ENCODE measurements at regions not wholly inside any gene's neighbourhood (a gene's known extent, or its start where the extent isn't known, plus 50 kb on each side); places are given as distances from the start of the nearest gene placed in this dataset.
"Not testable (repeated sequence)": the region's sequence is repeated elsewhere in the genome, so short reads cannot be mapped to it uniquely, and the experiment has no call there.

DNA sequence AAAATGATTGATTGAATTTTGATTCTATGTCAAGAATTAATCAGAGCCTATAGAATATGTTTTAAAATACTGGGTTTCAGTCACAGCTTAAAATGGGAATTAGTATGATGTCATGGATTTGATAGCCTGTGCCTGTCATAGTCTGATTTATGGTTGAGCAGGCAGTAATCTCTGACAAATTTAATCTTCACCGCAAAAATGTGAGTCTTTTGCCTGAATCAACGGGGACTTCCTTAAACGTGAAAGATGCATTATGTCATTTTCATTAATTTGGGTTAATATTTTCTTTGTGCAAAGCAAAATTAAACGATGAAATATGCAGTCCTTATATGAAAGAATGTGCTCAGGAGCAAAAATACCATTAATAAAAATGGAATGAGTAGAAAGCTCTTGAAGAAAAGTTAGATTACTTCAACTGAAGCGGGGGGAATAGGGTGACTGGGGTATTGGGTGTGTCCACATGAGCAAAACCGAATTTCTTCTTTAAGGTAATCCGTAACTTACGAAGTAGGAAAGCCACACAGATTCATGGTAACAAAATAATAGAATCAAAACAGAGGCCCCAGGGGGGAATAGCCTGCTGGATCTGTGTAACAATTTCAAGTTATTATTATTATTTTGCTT lies 339.6 kb upstream of the NOX3 start:
- no peak for DNase-seq

DNA sequence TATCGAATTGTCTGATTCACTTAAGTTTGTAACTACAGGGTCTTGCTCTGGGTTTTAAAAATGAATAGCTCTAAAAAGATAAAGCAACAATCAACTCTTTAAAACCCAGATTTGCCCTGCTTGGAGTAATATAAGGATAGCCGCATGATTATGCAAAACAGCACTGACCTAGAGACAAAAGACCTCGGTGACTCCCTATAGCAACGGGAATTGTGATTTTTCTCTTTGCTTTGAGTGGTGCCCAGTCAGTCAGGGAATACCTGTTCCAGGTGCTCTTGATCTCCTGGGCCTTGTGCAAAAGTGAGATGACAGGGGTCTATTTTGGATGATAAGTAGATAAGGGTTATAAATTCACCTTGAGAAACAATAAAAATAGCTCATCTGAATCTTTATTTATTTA lies 336.3 kb upstream of the NOX3 start:
- no peak for DNase-seq

GRCh38 chr6:155791186-155791585 lies 335.5 kb upstream of the NOX3 start:
- no peak for DNase-seq

DNA sequence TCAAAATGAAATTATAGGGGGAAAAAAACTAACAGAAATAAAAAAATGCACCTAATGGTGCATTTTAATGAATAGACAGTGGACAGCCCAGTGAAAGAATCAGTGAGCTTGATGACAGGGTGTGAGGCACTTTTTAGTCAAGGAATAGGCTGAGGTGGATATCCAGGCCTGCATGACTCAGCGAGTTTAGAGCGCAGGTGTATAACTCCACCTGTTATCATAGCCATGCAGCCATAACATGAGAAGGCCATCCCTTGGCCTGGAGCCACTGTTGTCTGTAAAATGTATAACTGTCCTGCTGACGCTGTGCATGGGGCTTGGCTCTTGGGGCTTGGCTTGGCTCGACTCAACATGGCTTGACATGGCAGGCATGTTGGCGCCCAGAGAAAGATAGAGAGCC lies 331.5 kb upstream of the NOX3 start:
- no peak for DNase-seq

DNA sequence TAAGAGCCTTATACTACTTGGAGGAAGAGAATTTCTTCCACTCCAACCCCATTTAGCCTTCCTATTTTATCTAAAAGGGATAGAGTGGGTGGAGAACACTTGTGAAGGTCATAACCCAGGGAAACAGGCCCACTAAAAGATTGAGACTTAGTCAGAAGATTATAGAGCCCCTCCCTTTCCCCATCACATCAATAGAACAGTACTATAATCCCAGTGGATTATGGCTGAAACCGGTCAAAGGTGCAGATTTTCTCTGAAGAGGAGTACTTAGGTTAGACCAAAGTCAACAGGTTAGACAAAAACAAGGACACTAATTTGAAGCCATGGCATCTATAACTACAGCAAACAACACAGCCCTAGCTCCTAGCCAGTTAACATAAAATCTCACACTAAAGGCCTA lies 330.9 kb upstream of the NOX3 start:
- no peak for DNase-seq

- DNase-seq: peak; percentile 34
Measured at GRCh38 chr6:155782739-155783459, 327.3 kb upstream of the NOX3 start.

GRCh38 chr6:155782320-155782731 lies 326.7 kb upstream of the NOX3 start:
- DNase-seq: peak; percentile 71

- DNase-seq: no peak
Measured at GRCh38 chr6:155779456-155779855, 323.8 kb upstream of the NOX3 start.

DNA sequence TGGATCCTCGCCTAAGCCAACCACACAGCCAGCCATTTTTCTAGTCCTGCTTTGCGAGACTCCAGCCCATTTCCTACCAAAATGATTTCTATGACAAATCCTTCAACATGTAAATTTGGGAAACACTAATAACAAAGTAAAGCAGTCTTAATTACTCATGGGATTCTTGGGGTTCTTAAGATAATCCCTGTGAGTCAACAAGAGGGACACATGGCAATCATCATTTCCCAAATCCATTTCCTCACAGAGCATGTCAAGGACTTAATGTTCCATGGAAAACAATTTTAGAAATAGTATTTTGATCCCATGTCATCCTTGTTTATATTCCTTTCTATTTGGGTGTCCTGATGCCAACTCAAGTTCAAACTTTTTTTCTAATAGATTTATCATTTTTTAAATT lies 322.7 kb upstream of the NOX3 start:
- no peak for DNase-seq

DNA sequence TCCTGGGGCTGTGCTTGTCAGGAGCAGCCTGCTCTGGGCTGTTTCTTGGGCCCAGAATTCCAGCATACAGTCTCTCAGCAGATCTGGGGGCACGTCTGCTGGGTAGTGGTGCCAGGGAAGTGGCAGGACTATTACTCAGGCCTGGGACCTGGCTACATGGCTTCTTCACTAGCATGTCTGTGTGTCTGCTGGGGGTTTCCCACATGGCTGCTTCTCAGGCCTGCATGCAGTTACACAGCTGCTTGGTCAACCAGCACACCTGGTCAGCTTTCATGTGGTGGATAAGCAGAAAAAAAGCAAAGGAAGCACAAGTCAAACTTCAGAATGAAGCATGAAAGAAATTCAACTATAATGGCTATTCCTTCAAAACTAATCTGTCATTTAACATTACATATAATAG lies 316.2 kb upstream of the NOX3 start:
- no peak for DNase-seq

DNA sequence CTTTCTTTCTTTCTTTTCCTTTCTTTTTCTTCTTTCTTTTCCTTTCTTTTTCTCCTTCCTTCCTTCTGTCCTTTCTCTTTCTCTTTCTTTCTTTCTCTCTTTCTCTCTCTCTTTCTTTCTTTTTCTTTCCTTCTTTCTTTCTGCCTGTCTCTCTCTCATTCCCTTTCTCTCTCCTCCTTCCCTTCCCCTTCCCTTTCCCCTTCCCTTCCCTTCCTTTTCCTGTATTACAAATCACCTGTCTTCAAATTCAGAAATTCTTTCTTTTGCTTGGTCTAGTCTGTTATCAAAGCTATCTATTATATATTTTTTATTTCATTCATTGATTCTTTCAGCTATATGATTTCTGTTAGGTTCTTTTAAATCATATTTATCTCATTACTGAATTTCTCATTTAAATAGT lies 315.2 kb upstream of the NOX3 start:
- DNase-seq: no peak

DNA sequence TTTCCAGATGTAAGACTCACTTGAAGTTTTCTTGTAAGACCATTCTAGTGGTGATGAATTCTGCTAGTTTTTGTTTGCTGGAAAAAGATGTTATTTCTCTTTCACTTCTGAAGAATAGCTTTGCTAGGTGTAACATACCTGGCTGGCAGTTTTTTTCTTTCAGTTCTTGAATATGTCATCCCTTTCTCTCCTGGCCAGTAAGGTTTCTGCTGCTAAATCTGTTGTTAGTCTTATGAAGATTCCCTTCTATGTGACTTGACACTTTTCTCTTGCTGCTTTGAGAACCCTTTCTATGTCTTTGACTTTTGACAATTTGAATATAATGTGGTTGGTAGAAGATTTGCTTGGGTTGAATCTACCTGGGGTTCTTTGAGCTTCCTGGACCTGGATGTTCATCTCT lies 314.7 kb upstream of the NOX3 start:
- no peak for DNase-seq

- no peak for DNase-seq
Measured at GRCh38 chr6:155765275-155766194, 309.9 kb upstream of the NOX3 start.

GRCh38 chr6:155762649-155763048 lies 307.0 kb upstream of the NOX3 start:
- DNase-seq: no peak

DNA sequence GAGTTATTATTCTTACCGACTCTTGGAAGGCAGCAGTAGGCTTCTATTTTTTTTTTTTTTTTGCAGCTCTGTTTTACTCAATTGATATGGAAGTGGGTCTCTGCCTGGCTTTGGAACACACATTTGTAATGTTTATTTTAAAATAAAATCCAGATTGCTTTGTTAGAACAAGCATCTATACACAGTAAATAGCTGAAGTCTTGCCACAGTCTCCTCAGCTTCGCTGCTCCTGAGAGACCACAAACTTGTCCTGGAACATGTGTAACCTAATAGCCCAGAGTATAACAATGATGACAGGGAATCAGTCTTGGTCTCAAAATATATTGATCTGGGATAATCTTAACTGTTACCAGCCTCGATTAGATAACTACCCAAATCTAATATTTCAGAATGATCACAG lies 299.8 kb upstream of the NOX3 start:
- DNase-seq: no peak

GRCh38 chr6:155748778-155749177 lies 293.1 kb upstream of the NOX3 start:
- not testable (repeated sequence) for DNase-seq

GRCh38 chr6:155747491-155747890 lies 291.9 kb upstream of the NOX3 start:
- no peak for DNase-seq

- no peak for DNase-seq
Measured at GRCh38 chr6:155740781-155741399, 285.3 kb upstream of the NOX3 start.

DNA sequence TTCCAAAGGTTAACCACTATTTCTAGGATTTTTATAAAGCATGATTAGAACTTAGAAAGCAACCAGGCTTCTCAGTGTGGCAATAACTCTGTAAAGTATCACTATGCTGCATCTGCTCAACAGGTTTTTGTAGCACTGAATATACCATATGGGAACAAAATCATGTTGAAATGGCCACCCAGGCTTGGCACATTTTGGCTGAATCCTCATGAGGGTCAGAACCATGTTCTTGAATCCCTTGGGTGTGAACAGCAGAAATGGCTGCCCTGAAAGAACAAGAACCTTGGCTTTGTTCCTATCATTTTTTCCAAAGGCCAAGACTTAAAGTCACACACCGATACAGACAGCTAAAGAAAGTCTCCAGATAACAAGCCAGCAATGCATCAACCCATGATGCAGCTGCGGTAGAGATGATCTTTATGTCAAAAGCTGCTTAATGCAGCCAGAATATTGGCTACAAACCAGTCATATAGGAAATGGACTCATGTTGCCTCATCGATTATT lies 283.0 kb upstream of the NOX3 start:
- DNase-seq: no peak

- DNase-seq: no peak
Measured at GRCh38 chr6:155717374-155717773, 261.7 kb upstream of the NOX3 start.

- no peak for DNase-seq
Measured at GRCh38 chr6:155710704-155711103, 255.1 kb upstream of the NOX3 start.

DNA sequence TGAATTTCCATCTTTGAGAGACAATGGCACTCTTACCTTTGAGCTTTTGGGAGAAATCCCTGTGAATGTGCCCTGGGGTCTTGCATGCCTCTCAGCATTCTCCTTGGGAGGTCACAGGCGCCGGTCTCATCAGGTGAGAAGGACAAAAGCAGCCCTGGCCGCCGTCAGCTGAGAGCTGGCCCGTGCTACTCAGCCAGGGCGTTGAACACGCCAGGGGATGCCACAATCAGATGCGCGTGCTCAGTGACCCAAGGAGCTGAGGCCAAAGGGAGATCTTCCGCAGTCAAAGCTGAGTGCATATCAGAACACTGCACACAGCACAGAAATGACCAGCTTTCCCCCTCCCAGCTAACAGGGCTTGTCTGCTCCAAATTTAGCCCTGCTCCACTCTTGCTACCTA lies 253.6 kb upstream of the NOX3 start:
- no peak for DNase-seq

GRCh38 chr6:155708100-155708499 lies 252.5 kb upstream of the NOX3 start:
- DNase-seq: no peak
